ENCODE measurements at regions not wholly inside any gene's neighbourhood (a gene's known extent, or its start where the extent isn't known, plus 50 kb on each side); places are given as distances from the start of the nearest gene placed in this dataset.

- DNase-seq, result no peak
Measured at GRCh38 chr3:164230385-164231094, 847.8 kb downstream of the SI start.

GRCh38 chr3:164224126-164224525 lies 854.2 kb downstream of the SI start:
- no peak for DNase-seq

- peak; percentile 28 for DNase-seq
Measured at GRCh38 chr3:164222197-164222596, 856.1 kb downstream of the SI start.

GRCh38 chr3:164221297-164221696 lies 857.0 kb downstream of the SI start:
- no peak for DNase-seq

GRCh38 chr3:164209363-164209762 lies 868.9 kb downstream of the SI start:
- DNase-seq, result no peak

GRCh38 chr3:164208821-164209220 lies 869.5 kb downstream of the SI start:
- DNase-seq, result no peak

- DNase-seq, result no peak
Measured at GRCh38 chr3:164208048-164208447, 870.2 kb downstream of the SI start.

- DNase-seq, result no peak
Measured at GRCh38 chr3:164200053-164200823, 878.1 kb downstream of the SI start.

- DNase-seq, result no peak
Measured at GRCh38 chr3:164196477-164196876, 881.8 kb downstream of the SI start.

GRCh38 chr3:164194842-164195241 lies 883.5 kb downstream of the SI start:
- no peak for DNase-seq

- no peak for DNase-seq
Measured at GRCh38 chr3:164192974-164193373, 885.3 kb downstream of the SI start.

- no peak for DNase-seq
Measured at GRCh38 chr3:164190566-164190965, 887.7 kb downstream of the SI start.

GRCh38 chr3:164186095-164186494 lies 892.2 kb downstream of the SI start:
- DNase-seq, result no peak

GRCh38 chr3:164179110-164179774 lies 899.1 kb downstream of the SI start:
- DNase-seq, result no peak

GRCh38 chr3:164174059-164174458 lies 904.2 kb downstream of the SI start:
- DNase-seq, result no peak

GRCh38 chr3:164155400-164155799 lies 922.9 kb downstream of the SI start:
- DNase-seq, result no peak

- DNase-seq, result no peak
Measured at GRCh38 chr3:164144824-164145223, 933.5 kb downstream of the SI start.

- no peak for DNase-seq
Measured at GRCh38 chr3:164132878-164133277, 945.4 kb downstream of the SI start.

- no peak for DNase-seq
Measured at GRCh38 chr3:164113371-164114332, 964.6 kb downstream of the SI start.

GRCh38 chr3:164096352-164096751 lies 981.9 kb downstream of the SI start:
- DNase-seq, result no peak

GRCh38 chr3:164095949-164096348 lies 982.3 kb downstream of the SI start:
- DNase-seq, result no peak

GRCh38 chr3:164095279-164095678 lies 983.0 kb downstream of the SI start:
- DNase-seq, result no peak

GRCh38 chr3:164094546-164094945 lies 983.8 kb downstream of the SI start:
- no peak for DNase-seq

All from NCI-H2029 treated with DMSO at 0.1 percent for 48 hours (cell line).